ENCODE measurements at regions not wholly inside any gene's neighbourhood (a gene's known extent, or its start where the extent isn't known, plus 50 kb on each side); places are given as distances from the start of the nearest gene placed in this dataset.

- H3K9me3 ChIP-seq (replicated peaks; ENCODE audit: control insufficient read depth, insufficient read depth, low read length) = no peaks in the 10 kb centered on the region
- H3K9ac ChIP-seq (replicated peaks; ENCODE audit: extremely low read depth, insufficient read depth, low read length) = no peak overlapping the region
- FAIRE-seq = no peak
- intact Hi-C loops (cut with micrococcal nuclease) = no loop called here
- no peak overlapping the region for H3K27ac ChIP-seq (ENCODE audit: insufficient read depth, low read depth, low read length)
- no peaks in the 10 kb centered on the region for H3K9me1 ChIP-seq (replicated peaks; ENCODE audit: control insufficient read depth, extremely low read depth, insufficient read depth, low read length)
- DNase-seq (ENCODE audit: low read depth, low spot score) = no peak
- H3K79me2 ChIP-seq (ENCODE audit: control insufficient read depth, insufficient read depth, low read length) = no peaks in the 10 kb centered on the region
- TF ChIP-seq FOS (IDR thresholded peaks at IDR 0.05; ENCODE audit: borderline replicate concordance, insufficient read depth, low read length) (no peak), GATA2 (IDR thresholded peaks at IDR 0.05; ENCODE audit: insufficient read depth, insufficient read length, low read depth, low read length) (no peak), MAX (IDR thresholded peaks at IDR 0.05; ENCODE audit: insufficient read depth, insufficient read length) (no peak), MYC (IDR thresholded peaks at IDR 0.05; ENCODE audit: low read depth, low read length) (no peak), POLR2AphosphoS5 (IDR thresholded peaks at IDR 0.05; ENCODE audit: insufficient read depth, low read depth, low read length) (no peak), POLR2A (IDR thresholded peaks at IDR 0.05; ENCODE audit: low read depth, low read length) (no peak), EZH2 (IDR thresholded peaks at IDR 0.05; ENCODE audit: borderline replicate concordance, low read depth, low read length, severe bottlenecking) (no peak), JUN (IDR thresholded peaks at IDR 0.05; ENCODE audit: borderline replicate concordance, insufficient read depth, insufficient read length, low read depth) (no peak)
- TF ChIP-seq, protein P1, sequence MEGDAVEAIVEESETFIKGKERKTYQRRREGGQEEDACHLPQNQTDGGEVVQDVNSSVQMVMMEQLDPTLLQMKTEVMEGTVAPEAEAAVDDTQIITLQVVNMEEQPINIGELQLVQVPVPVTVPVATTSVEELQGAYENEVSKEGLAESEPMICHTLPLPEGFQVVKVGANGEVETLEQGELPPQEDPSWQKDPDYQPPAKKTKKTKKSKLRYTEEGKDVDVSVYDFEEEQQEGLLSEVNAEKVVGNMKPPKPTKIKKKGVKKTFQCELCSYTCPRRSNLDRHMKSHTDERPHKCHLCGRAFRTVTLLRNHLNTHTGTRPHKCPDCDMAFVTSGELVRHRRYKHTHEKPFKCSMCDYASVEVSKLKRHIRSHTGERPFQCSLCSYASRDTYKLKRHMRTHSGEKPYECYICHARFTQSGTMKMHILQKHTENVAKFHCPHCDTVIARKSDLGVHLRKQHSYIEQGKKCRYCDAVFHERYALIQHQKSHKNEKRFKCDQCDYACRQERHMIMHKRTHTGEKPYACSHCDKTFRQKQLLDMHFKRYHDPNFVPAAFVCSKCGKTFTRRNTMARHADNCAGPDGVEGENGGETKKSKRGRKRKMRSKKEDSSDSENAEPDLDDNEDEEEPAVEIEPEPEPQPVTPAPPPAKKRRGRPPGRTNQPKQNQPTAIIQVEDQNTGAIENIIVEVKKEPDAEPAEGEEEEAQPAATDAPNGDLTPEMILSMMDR (IDR thresholded peaks at IDR 0.05; ENCODE audit: extremely low read depth in 1 of 2, insufficient read depth in 1 of 2, low read depth in 1 of 2, low read length in 2 of 2) = no peak
- CTCF ChIA-PET = no interaction called here
- no peaks in the 10 kb centered on the region for H3K36me3 ChIP-seq (ENCODE audit: control insufficient read depth in 2 of 2, extremely low read depth in 1 of 2, insufficient read depth in 2 of 2, low read length in 2 of 2)
- no peaks in the 10 kb centered on the region for H3K27me3 ChIP-seq (ENCODE audit: control insufficient read depth in 2 of 2, insufficient read depth in 2 of 2, low read length in 2 of 2)
- no peak overlapping the region for H2AFZ ChIP-seq (ENCODE audit: low read depth, low read length)
- no peak overlapping the region for H3K4me3 ChIP-seq (replicated peaks in 1 of 3; ENCODE audit: insufficient read depth in 1 of 3, low read depth in 1 of 3, low read length in 3 of 3)
- POLR2A ChIA-PET = no interaction called here
- BruUV-seq (replicated peaks) = no TSS peak
- no peaks in the 10 kb centered on the region for H4K20me1 ChIP-seq (replicated peaks; ENCODE audit: control insufficient read depth, extremely low read depth, insufficient read depth, low read length)
- no peak overlapping the region for H3K4me2 ChIP-seq (ENCODE audit: insufficient read depth, low read length)
- H3K4me1 ChIP-seq (ENCODE audit: control insufficient read depth, extremely low read depth, insufficient read depth, low read length) = no peaks in the 10 kb centered on the region
- dilution Hi-C loops (cut with MboI; ENCODE audit: extremely low pct_ligation_motif_present, low sequenced_read_pairs) = no loop called here
Observed at GRCh38 chr9:11097020-11097419, 484.2 kb upstream of the PTPRD start.
